ENCODE measurements at regions not wholly inside any gene's neighbourhood (a gene's known extent, or its start where the extent isn't known, plus 50 kb on each side); places are given as distances from the start of the nearest gene placed in this dataset.

- TF ChIP-seq, protein P1, sequence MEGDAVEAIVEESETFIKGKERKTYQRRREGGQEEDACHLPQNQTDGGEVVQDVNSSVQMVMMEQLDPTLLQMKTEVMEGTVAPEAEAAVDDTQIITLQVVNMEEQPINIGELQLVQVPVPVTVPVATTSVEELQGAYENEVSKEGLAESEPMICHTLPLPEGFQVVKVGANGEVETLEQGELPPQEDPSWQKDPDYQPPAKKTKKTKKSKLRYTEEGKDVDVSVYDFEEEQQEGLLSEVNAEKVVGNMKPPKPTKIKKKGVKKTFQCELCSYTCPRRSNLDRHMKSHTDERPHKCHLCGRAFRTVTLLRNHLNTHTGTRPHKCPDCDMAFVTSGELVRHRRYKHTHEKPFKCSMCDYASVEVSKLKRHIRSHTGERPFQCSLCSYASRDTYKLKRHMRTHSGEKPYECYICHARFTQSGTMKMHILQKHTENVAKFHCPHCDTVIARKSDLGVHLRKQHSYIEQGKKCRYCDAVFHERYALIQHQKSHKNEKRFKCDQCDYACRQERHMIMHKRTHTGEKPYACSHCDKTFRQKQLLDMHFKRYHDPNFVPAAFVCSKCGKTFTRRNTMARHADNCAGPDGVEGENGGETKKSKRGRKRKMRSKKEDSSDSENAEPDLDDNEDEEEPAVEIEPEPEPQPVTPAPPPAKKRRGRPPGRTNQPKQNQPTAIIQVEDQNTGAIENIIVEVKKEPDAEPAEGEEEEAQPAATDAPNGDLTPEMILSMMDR (IDR thresholded peaks at IDR 0.05; ENCODE audit: insufficient read depth, low read depth, low read length) = no peak
- no peak for TF ChIP-seq EZH2 (IDR thresholded peaks at IDR 0.05; ENCODE audit: insufficient read depth, low read length)
Measured at GRCh38 chr7:49060743-49061142, 136.4 kb downstream of the CDC14C start.

Measured in astrocyte (in vitro differentiated cells and primary cell).